IMR-90 (cell line): ENCODE measurements at regions not wholly inside any gene's neighbourhood (a gene's known extent, or its start where the extent isn't known, plus 50 kb on each side); places are given as distances from the start of the nearest gene placed in this dataset.

Experiments
- ATAC-seq: fragments of 200-7000 bp; cut with Tn5 transposase; 2 replicates; pipeline ENCODE4 v1.9.1; 2020; ENCODE audit warnings: low read depth, mild to moderate bottlenecking, moderate library complexity
- BruUV-seq: library from RNA; stranded (reverse); fragments of 400-500 nt; replicated peaks from 2 replicates; lab custom pipeline; 2021; lab: Mats Ljungman, UMichigan
- CTCF ChIA-PET: fragments of 300-600 bp; formaldehyde crosslinking; extraction: SDS; loops from one replicate; lab custom pipeline; 2021; ENCODE audit warnings: antibody characterized with exemption; lab: Yijun Ruan, JAX
- POLR2A ChIA-PET: fragments of 300-600 bp; sonication (Branson Sonifier 250); formaldehyde crosslinking; loops from one replicate; lab custom pipeline; 2022; ENCODE audit warnings: antibody characterized with exemption; ENCODE audit not compliant: unreplicated experiment; lab: Charles Lee
- DNase-seq: peaks from one replicate; pipeline ENCODE4 v3.0.0; 2013
- H2AFZ ChIP-seq: replicated peaks from 2 replicates; pipeline ENCODE3; 2013; ENCODE audit warnings: low read length, mild to moderate bottlenecking; ENCODE audit not compliant: poor library complexity
- H2AK5ac ChIP-seq: 2 replicates; pipeline ENCODE4 v1.6.1; 2013; ENCODE audit warnings: low read depth, low read length, inconsistent platforms
- H2AK9ac ChIP-seq: replicated peaks from 2 replicates; pipeline ENCODE3; 2013; ENCODE audit warnings: mild to moderate bottlenecking, low read depth, low read length, moderate library complexity; ENCODE audit not compliant: poor library complexity
- H2BK120ac ChIP-seq: 2 replicates; pipeline ENCODE4 v1.6.1; 2013; ENCODE audit warnings: low read depth, low read length, inconsistent platforms
- H2BK15ac ChIP-seq: 3 replicates; pipeline ENCODE4 v1.6.1; 2013; ENCODE audit warnings: low read depth, low read length, inconsistent platforms
- H2BK20ac ChIP-seq: 2 replicates; pipeline ENCODE4 v1.6.1; 2013; ENCODE audit warnings: low read depth, mild to moderate bottlenecking, inconsistent platforms, low read length, moderate library complexity
- H2BK5ac ChIP-seq: 2 replicates; pipeline ENCODE4 v1.6.1; 2013; ENCODE audit warnings: mild to moderate bottlenecking, low read depth, low read length, inconsistent platforms; ENCODE audit not compliant: poor library complexity, severe bottlenecking
- H3K14ac ChIP-seq: replicated peaks from 2 replicates; pipeline ENCODE4 v1.6.1; 2013; ENCODE audit warnings: low read depth, low read length, inconsistent platforms
- H3K18ac ChIP-seq: 2 replicates; pipeline ENCODE4 v1.6.1; 2013; ENCODE audit warnings: low read depth, low read length, control low read depth
- H3K23ac ChIP-seq: 2 replicates; pipeline ENCODE4 v1.6.1; 2013; ENCODE audit warnings: low read depth, low read length, inconsistent platforms
- H3K27ac ChIP-seq: 2 replicates; pipeline ENCODE4 v1.5.1; 2013; ENCODE audit warnings: mild to moderate bottlenecking, control low read depth, low read length; ENCODE audit not compliant: insufficient read depth
- H3K27me3 ChIP-seq: 2 replicates; pipeline ENCODE4 v1.6.1; 2013; ENCODE audit warnings: low read length; ENCODE audit not compliant: control insufficient read depth, insufficient read depth
- H3K36me3 ChIP-seq: 2 replicates; pipeline ENCODE4 v1.6.1; 2013; ENCODE audit warnings: low read length, mixed read lengths; ENCODE audit not compliant: control insufficient read depth, insufficient read depth
- H3K4ac ChIP-seq: 2 replicates; pipeline ENCODE4 v1.6.1; 2013; ENCODE audit warnings: low read depth, low read length, inconsistent platforms
- H3K4me1 ChIP-seq: 2 replicates; pipeline ENCODE4 v1.6.1; 2013; ENCODE audit warnings: low read length, mixed read lengths; ENCODE audit not compliant: control insufficient read depth, insufficient read depth
- H3K4me2 ChIP-seq: 2 replicates; pipeline ENCODE4 v1.6.1; 2013; ENCODE audit warnings: low read depth, mild to moderate bottlenecking, control low read depth, low read length, moderate library complexity
- H3K4me3 ChIP-seq: 2 replicates; pipeline ENCODE4 v1.5.1; 2013; ENCODE audit warnings: low read depth, mild to moderate bottlenecking, control low read depth, low read length, moderate library complexity; ENCODE audit not compliant: insufficient read depth
- H3K56ac ChIP-seq: 2 replicates; pipeline ENCODE4 v1.6.1; 2013; ENCODE audit warnings: low read length, inconsistent platforms; ENCODE audit not compliant: insufficient read depth; ENCODE audit errors: extremely low read depth
- H3K79me1 ChIP-seq, 2 experiments: 2 replicates each; pipeline ENCODE4 v1.6.1; 2013; ENCODE audit warnings: low read length in 2 of 2, inconsistent platforms in 1 of 2, low read depth in 1 of 2
- H3K9ac ChIP-seq: 2 replicates; pipeline ENCODE4 v1.6.1; 2013; ENCODE audit warnings: low read depth, low read length, control low read depth
- H3K9me1 ChIP-seq: 2 replicates; pipeline ENCODE4 v1.6.1; 2013; ENCODE audit warnings: low read length, inconsistent platforms; ENCODE audit not compliant: insufficient read depth
- H3K9me3 ChIP-seq: 2 replicates; pipeline ENCODE4 v1.6.1; 2013; ENCODE audit warnings: low read length; ENCODE audit not compliant: control insufficient read depth, insufficient read depth
- H4K20me1 ChIP-seq: 2 replicates; pipeline ENCODE4 v1.6.1; 2013; ENCODE audit warnings: low read length, inconsistent platforms; ENCODE audit not compliant: insufficient read depth
- H4K5ac ChIP-seq: 2 replicates; pipeline ENCODE4 v1.6.1; 2013; ENCODE audit warnings: mild to moderate bottlenecking, low read depth, low read length, control low read depth
- H4K8ac ChIP-seq, 2 experiments: 2 replicates each; pipeline ENCODE4 v1.6.1; 2013; ENCODE audit warnings: low read depth in 2 of 2, low read length in 2 of 2, control low read depth in 1 of 2, inconsistent platforms in 1 of 2
- H4K91ac ChIP-seq: 2 replicates; pipeline ENCODE4 v1.6.1; 2013; ENCODE audit warnings: low read depth, low read length, inconsistent platforms; ENCODE audit not compliant: insufficient read depth
- BHLHE40 ChIP-seq: fragments of 150-350 bp; IDR thresholded peaks from 2 replicates; pipeline ENCODE4 v1.6.1; 2016; ENCODE audit warnings: mild to moderate bottlenecking, low read depth, low read length
- CEBPB ChIP-seq: IDR thresholded peaks from 2 replicates; pipeline ENCODE4 v1.6.1; 2012; ENCODE audit warnings: low read depth, low read length, improper control_type of control experiment
- CHD1 ChIP-seq: IDR thresholded peaks from 2 replicates; pipeline ENCODE4 v1.6.1; 2012; ENCODE audit warnings: low read depth, low read length, improper control_type of control experiment
- ELK1 ChIP-seq: fragments of 150-350 bp; IDR thresholded peaks from 2 replicates; pipeline ENCODE4 v1.6.1; 2016; ENCODE audit warnings: low read depth, mild to moderate bottlenecking, low read length, moderate library complexity, borderline replicate concordance
- FOS ChIP-seq: fragments of 150-350 bp; IDR thresholded peaks from 2 replicates; pipeline ENCODE4 v1.6.1; 2016; ENCODE audit warnings: low read depth, low read length
- MAFK ChIP-seq: IDR thresholded peaks from 2 replicates; pipeline ENCODE4 v1.6.1; 2012; ENCODE audit warnings: low read depth, low read length, improper control_type of control experiment
- MAZ ChIP-seq: IDR thresholded peaks from 2 replicates; pipeline ENCODE4 v1.6.1; 2012; ENCODE audit warnings: low read depth, mild to moderate bottlenecking, low read length, improper control_type of control experiment, moderate library complexity, borderline replicate concordance
- MXI1 ChIP-seq: IDR thresholded peaks from 2 replicates; pipeline ENCODE4 v1.6.1; 2012; ENCODE audit warnings: low read depth, mild to moderate bottlenecking, low read length, moderate library complexity, borderline replicate concordance
- NFE2L2 ChIP-seq: fragments of 150-350 bp; IDR thresholded peaks from 2 replicates; pipeline ENCODE4 v1.6.1; 2016; ENCODE audit warnings: low read depth, mild to moderate bottlenecking, low read length
- POLR2A ChIP-seq: IDR thresholded peaks from 2 replicates; pipeline ENCODE4 v1.6.1; 2012; ENCODE audit warnings: mild to moderate bottlenecking, low read depth, low read length
- RAD21 ChIP-seq: IDR thresholded peaks from 2 replicates; pipeline ENCODE4 v1.6.1; 2012; ENCODE audit warnings: low read length, improper control_type of control experiment
- RCOR1 ChIP-seq: IDR thresholded peaks from 2 replicates; pipeline ENCODE4 v1.6.1; 2012; ENCODE audit warnings: mild to moderate bottlenecking, low read length, improper control_type of control experiment; ENCODE audit not compliant: insufficient replicate concordance
- RFX5 ChIP-seq: IDR thresholded peaks from 2 replicates; pipeline ENCODE4 v1.8.0; 2012; ENCODE audit warnings: low read depth, mild to moderate bottlenecking, low read length, moderate library complexity
- SMC3 ChIP-seq: fragments of 150-350 bp; IDR thresholded peaks from 2 replicates; pipeline ENCODE4 v1.6.1; 2016; ENCODE audit warnings: low read depth, mild to moderate bottlenecking, antibody characterized with exemption, low read length, moderate library complexity
- WGBS, 2 experiments: methylation state at CpG; one replicate each; pipeline versions ENCODE4 v1.1.5 to v1.1.7; 2013; ENCODE audit warnings: missing lambda C conversion rate in 2 of 2; ENCODE audit not compliant: insufficient read length in 1 of 2; ENCODE audit errors: extremely low coverage in 2 of 2; 5-methylcytosine and 5-hydroxymethylcytosine counted together
- dilution Hi-C: fragments of 300-500 bp; cut with HindIII; formaldehyde crosslinking; loops from one replicate; pipeline ENCODE4 v1.14.3; 2018; ENCODE audit warnings: low sequenced_read_pairs; ENCODE audit not compliant: unreplicated experiment
- in situ Hi-C: fragments of 300-500 bp; cut with MboI; formaldehyde crosslinking; loops from 3 replicates; pipeline ENCODE4 v1.14.3; 2019; ENCODE audit warnings: low sequenced_read_pairs, inconsistent platforms, mixed read lengths
- intact Hi-C: fragments of 100-400 bp; cut with micrococcal nuclease; formaldehyde crosslinking; loops from 2 replicates; pipeline ENCODE4 v1.10.0; 2022
- TF ChIP-seq, protein P1 (sequence below): fragments of 150-350 bp; IDR thresholded peaks from 2 replicates; pipeline ENCODE4 v1.6.1; 2017; ENCODE audit warnings: mild to moderate bottlenecking, antibody characterized with exemption, low read length, low read depth
- TF ChIP-seq, protein P2 (sequence below): conservative IDR thresholded peaks from 2 replicates; pipeline ENCODE4 v1.5.1; 2012; ENCODE audit warnings: mild to moderate bottlenecking, low read depth, low read length, improper control_type of control experiment

- no peaks in the 10 kb centered on the region for H4K20me1 ChIP-seq
- no peak overlapping the region for H3K4me2 ChIP-seq
- no peaks in the 10 kb centered on the region for H3K36me3 ChIP-seq
- ATAC-seq (peak; percentile 91), DNase-seq (peak; percentile 76)
- no peak overlapping the region for H3K4me3 ChIP-seq
- H3K27me3 ChIP-seq = no peaks in the 10 kb centered on the region
- peak overlapping the region; percentile 82; the same call in 1 of the 2 replicates for H3K4ac ChIP-seq
- no peak overlapping the region; the same call in 1 of the 2 replicates for H4K91ac ChIP-seq
- H3K9me3 ChIP-seq = no peaks in the 10 kb centered on the region
- ChIA-PET POLR2A (no interaction called here), CTCF (interaction anchor here (0.6 to 1.2 kb wide), 2 partner anchors 9 to 523 kb away, joined by 3 to 4 read pairs; no protein-coding TSS in a partner anchor)
- H2AK9ac ChIP-seq = no peak overlapping the region
- intact Hi-C loops = no loop called here
- dilution Hi-C loops = no loop called here
- H3K79me1 ChIP-seq = no peaks in the 10 kb centered on the region
- H2BK120ac ChIP-seq = peak overlapping the region; percentile 81
- no peak for TF ChIP-seq CHD1
- no peak for TF ChIP-seq RAD21
- TF ChIP-seq, protein P1, sequence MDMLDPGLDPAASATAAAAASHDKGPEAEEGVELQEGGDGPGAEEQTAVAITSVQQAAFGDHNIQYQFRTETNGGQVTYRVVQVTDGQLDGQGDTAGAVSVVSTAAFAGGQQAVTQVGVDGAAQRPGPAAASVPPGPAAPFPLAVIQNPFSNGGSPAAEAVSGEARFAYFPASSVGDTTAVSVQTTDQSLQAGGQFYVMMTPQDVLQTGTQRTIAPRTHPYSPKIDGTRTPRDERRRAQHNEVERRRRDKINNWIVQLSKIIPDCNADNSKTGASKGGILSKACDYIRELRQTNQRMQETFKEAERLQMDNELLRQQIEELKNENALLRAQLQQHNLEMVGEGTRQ = no peak
- TF ChIP-seq MAZ = no peak
- TF ChIP-seq BHLHE40 = no peak
- no peak for TF ChIP-seq MAFK
- no peak for TF ChIP-seq FOS
- TF ChIP-seq NFE2L2 = no peak
- TF ChIP-seq MXI1 = no peak
- no peak for TF ChIP-seq POLR2A
- TF ChIP-seq RFX5 = no peak
- TF ChIP-seq, protein P2, sequence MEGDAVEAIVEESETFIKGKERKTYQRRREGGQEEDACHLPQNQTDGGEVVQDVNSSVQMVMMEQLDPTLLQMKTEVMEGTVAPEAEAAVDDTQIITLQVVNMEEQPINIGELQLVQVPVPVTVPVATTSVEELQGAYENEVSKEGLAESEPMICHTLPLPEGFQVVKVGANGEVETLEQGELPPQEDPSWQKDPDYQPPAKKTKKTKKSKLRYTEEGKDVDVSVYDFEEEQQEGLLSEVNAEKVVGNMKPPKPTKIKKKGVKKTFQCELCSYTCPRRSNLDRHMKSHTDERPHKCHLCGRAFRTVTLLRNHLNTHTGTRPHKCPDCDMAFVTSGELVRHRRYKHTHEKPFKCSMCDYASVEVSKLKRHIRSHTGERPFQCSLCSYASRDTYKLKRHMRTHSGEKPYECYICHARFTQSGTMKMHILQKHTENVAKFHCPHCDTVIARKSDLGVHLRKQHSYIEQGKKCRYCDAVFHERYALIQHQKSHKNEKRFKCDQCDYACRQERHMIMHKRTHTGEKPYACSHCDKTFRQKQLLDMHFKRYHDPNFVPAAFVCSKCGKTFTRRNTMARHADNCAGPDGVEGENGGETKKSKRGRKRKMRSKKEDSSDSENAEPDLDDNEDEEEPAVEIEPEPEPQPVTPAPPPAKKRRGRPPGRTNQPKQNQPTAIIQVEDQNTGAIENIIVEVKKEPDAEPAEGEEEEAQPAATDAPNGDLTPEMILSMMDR = no peak
- no peak for TF ChIP-seq SMC3
- no peak for TF ChIP-seq CEBPB
- no peak for TF ChIP-seq RCOR1
- no peak for TF ChIP-seq ELK1
- no peaks in the 10 kb centered on the region for H3K9me1 ChIP-seq
- H3K23ac ChIP-seq = 0 out of 2 replicates have a peak overlapping the region, but pooled peaks have one; percentile 10
- peak overlapping the region; percentile 57 for H3K14ac ChIP-seq
- in situ Hi-C loops = no loop called here
- H3K9ac ChIP-seq = no peak overlapping the region
- H3K4me1 ChIP-seq = no peaks in the 10 kb centered on the region
- H2BK5ac ChIP-seq = peak overlapping the region; percentile 59
- H3K27ac ChIP-seq = no peak overlapping the region
- peak overlapping the region; percentile 70; the same call in 1 of the 2 replicates for H2BK20ac ChIP-seq
- no CpG with 5 or more reads among the region's 5 CpGs for WGBS, 2 experiments
- no TSS peak for BruUV-seq
- H3K56ac ChIP-seq = no peak overlapping the region
- no peak overlapping the region for H2AFZ ChIP-seq
- H3K18ac ChIP-seq = no peak overlapping the region
- H2BK15ac ChIP-seq = no peak overlapping the region; the same call in 2 of the 3 replicates
- H2AK5ac ChIP-seq = no peak overlapping the region
- no peak overlapping the region for H4K5ac ChIP-seq
- no peak overlapping the region for H4K8ac ChIP-seq
These were observed 570.2 kb upstream of the ALCAM start for GRCh38 chr3:104796556-104796955.
